Loucy (cell line): ENCODE measurements at regions not wholly inside any gene's neighbourhood (a gene's known extent, or its start where the extent isn't known, plus 50 kb on each side); places are given as distances from the start of the nearest gene placed in this dataset.
A peak's percentile ranks its signal among the peaks of the same experiment; 100 is the strongest.

Source experiments
- H2AFZ ChIP-seq: fragments of 200-600 bp; sonication (generic); 2 replicates; pipeline ENCODE4 v1.6.0; 2016; ENCODE audit warnings: antibody characterized with exemption, mild to moderate bottlenecking, low read length, moderate library complexity
- H3F3A ChIP-seq: fragments of 200-600 bp; 2 replicates; pipeline ENCODE4 v1.6.0; 2016; ENCODE audit warnings: antibody characterized with exemption, low read depth, mild to moderate bottlenecking
- H3K27me3 ChIP-seq: fragments of 200-600 bp; sonication (generic); 2 replicates; pipeline ENCODE4 v1.6.1; 2014; ENCODE audit warnings: low read length, mild to moderate bottlenecking; ENCODE audit not compliant: insufficient read depth, poor library complexity, severe bottlenecking
- H3K36me3 ChIP-seq: fragments of 200-600 bp; sonication (generic); 2 replicates; pipeline ENCODE4 v1.6.1; 2016; ENCODE audit warnings: low read length; ENCODE audit not compliant: insufficient read depth
- H3K4me1 ChIP-seq: fragments of 200-600 bp; sonication (generic); 2 replicates; pipeline ENCODE4 v1.5.1; 2014; ENCODE audit warnings: low read length, mild to moderate bottlenecking; ENCODE audit not compliant: insufficient read depth, poor library complexity, severe bottlenecking
- H3K4me2 ChIP-seq: fragments of 200-600 bp; sonication (generic); 2 replicates; pipeline ENCODE4 v1.6.0; 2014; ENCODE audit warnings: antibody characterized with exemption, low read length, low read depth, mild to moderate bottlenecking; ENCODE audit not compliant: poor library complexity, severe bottlenecking
- H3K4me3 ChIP-seq: fragments of 200-600 bp; sonication (generic); 2 replicates; pipeline ENCODE4 v1.5.1; 2014; ENCODE audit warnings: low read length, mild to moderate bottlenecking, mixed read lengths; ENCODE audit not compliant: poor library complexity, severe bottlenecking
- H3K79me2 ChIP-seq: fragments of 200-600 bp; sonication (generic); 2 replicates; pipeline ENCODE4 v1.6.1; 2014; ENCODE audit warnings: low read length; ENCODE audit not compliant: insufficient read depth
- H3K9ac ChIP-seq: fragments of 200-600 bp; sonication (generic); 2 replicates; pipeline ENCODE4 v1.6.0; 2014; ENCODE audit warnings: mild to moderate bottlenecking, low read depth, low read length, moderate library complexity; ENCODE audit not compliant: poor library complexity, severe bottlenecking
- H3K9me2 ChIP-seq: fragments of 200-600 bp; sonication (generic); replicated peaks from 2 replicates; pipeline ENCODE4 v1.6.1; 2016; ENCODE audit warnings: low read depth, low read length, mixed read lengths
- H3K9me3 ChIP-seq: fragments of 200-600 bp; sonication (generic); 2 replicates; pipeline ENCODE4 v1.6.1; 2014; ENCODE audit warnings: mild to moderate bottlenecking, antibody characterized with exemption, low read length, low read depth; ENCODE audit not compliant: insufficient read depth
- H4K20me1 ChIP-seq: fragments of 200-600 bp; sonication (generic); 2 replicates; pipeline ENCODE4 v1.6.0; 2014; ENCODE audit warnings: antibody characterized with exemption, low read length, mild to moderate bottlenecking; ENCODE audit not compliant: insufficient read depth, poor library complexity, severe bottlenecking
- EZH2phosphoT487 ChIP-seq: fragments of 200-600 bp; IDR thresholded peaks from 2 replicates; pipeline ENCODE4 v1.6.1; 2018; ENCODE audit warnings: antibody characterized with exemption, mild to moderate bottlenecking, moderate library complexity, borderline replicate concordance
- TF ChIP-seq, protein P1 (sequence below): fragments of 200-600 bp; sonication (generic); conservative IDR thresholded peaks from 2 replicates; pipeline ENCODE4 v1.5.1; 2014; ENCODE audit warnings: mild to moderate bottlenecking, antibody characterized with exemption, low read length

DNA sequence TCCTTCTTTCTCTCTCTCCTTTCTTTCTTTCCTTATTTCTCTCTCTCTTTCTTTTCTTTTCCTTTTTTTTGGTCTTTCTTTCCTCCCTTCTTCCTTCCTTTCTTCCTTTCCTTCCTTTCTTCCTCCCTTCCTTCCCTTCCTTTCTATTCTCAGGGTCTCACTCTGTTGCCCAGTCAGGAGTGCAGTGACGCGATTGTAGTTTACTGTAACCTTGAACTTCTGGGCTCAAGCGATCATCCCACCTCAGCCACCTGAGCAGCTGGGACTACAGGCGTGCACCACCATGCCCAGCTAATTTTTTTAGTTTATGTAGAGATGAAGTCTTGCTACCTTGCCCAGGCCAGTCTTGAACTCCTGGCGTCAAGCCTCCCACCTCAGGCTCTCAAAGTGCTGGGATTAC is 83.8 kb upstream of the PPM1B start:
- Histone ChIP-seq H2AFZ (no peak overlapping the region), H3K36me3 (no peaks in the 10 kb centered on the region), H3K4me3 (no peak overlapping the region), H3K9ac (no peak overlapping the region), H3F3A (no peaks in the 10 kb centered on the region), H3K9me2 (no peaks in the 10 kb centered on the region), H3K4me1 (peaks cover 26% of the 10 kb centered on the region), H3K79me2 (no peaks in the 10 kb centered on the region), H3K27me3 (no peaks in the 10 kb centered on the region), H3K4me2 (no peak overlapping the region), H3K9me3 (no peaks in the 10 kb centered on the region), H4K20me1 (no peaks in the 10 kb centered on the region)
- no peak for TF ChIP-seq EZH2phosphoT487
- TF ChIP-seq, protein P1, sequence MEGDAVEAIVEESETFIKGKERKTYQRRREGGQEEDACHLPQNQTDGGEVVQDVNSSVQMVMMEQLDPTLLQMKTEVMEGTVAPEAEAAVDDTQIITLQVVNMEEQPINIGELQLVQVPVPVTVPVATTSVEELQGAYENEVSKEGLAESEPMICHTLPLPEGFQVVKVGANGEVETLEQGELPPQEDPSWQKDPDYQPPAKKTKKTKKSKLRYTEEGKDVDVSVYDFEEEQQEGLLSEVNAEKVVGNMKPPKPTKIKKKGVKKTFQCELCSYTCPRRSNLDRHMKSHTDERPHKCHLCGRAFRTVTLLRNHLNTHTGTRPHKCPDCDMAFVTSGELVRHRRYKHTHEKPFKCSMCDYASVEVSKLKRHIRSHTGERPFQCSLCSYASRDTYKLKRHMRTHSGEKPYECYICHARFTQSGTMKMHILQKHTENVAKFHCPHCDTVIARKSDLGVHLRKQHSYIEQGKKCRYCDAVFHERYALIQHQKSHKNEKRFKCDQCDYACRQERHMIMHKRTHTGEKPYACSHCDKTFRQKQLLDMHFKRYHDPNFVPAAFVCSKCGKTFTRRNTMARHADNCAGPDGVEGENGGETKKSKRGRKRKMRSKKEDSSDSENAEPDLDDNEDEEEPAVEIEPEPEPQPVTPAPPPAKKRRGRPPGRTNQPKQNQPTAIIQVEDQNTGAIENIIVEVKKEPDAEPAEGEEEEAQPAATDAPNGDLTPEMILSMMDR = no peak

DNA sequence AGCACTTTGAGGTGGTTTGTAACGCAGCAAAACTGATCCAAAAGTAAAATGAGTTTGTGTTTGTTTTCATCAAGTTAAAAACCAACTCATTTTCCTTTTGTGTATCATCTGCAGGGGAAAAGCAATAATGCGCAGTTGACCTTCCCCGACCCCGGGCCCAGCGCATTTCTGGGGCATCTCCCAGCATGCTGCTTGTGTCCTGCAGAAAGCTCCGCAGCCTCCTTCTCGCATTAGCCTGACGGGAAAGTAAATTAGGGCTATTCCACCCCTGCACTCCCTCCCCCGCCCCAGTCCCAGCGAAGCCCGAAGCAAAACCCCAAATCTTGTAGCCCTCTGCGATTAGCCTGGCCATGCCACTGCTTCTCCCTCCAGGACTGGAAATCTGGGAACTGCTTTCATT is 82.0 kb upstream of the PPM1B start:
- no peaks in the 10 kb centered on the region for H3F3A ChIP-seq
- peak overlapping the region; percentile 83; the same call in 1 of the 2 replicates for H2AFZ ChIP-seq
- H3K9ac ChIP-seq = no peak overlapping the region
- no peaks in the 10 kb centered on the region for H3K9me2 ChIP-seq
- no peak for TF ChIP-seq EZH2phosphoT487
- TF ChIP-seq, protein P1 = no peak
- no peaks in the 10 kb centered on the region for H4K20me1 ChIP-seq
- peaks cover 42% of the 10 kb centered on the region for H3K4me1 ChIP-seq
- H3K27me3 ChIP-seq = no peaks in the 10 kb centered on the region
- H3K79me2 ChIP-seq = no peaks in the 10 kb centered on the region
- no peaks in the 10 kb centered on the region for H3K9me3 ChIP-seq
- H3K4me2 ChIP-seq = no peak overlapping the region
- no peak overlapping the region for H3K4me3 ChIP-seq
- H3K36me3 ChIP-seq = no peaks in the 10 kb centered on the region

DNA sequence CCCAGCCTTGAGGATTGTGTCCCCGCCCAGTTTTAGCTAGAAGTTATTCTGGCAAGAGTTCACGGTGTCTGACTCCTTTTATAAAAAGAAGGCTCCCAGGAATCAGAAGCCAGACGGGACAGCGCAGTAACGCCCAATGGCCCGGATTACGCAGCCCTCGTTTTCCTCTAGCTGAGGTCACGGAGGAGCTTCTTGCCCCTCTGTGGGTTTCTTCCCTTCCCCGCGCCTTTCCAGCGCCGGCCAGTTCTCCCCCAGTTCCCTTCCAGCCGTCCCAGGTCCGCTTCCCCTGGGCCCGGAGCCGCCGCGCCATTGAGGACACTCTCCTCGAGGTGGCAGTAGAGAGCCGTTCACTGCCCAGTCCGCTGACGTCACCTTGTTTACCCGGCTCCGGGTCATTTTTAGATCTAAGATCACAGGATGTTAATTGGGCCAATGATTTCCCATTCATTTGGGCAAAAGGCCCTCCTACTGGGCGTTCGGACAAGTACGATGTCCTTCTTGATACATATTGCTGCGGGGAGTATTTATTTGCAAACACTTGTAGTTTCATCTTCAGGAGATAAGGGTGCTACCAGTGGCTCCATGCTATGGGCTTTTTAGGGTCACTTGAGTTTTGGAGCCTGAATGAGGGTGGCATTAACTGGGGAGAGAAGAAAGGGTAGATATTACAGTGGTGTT is 81.5 kb upstream of the PPM1B start:
- Histone ChIP-seq H3K79me2 (no peaks in the 10 kb centered on the region), H4K20me1 (no peaks in the 10 kb centered on the region), H3K9me2 (no peaks in the 10 kb centered on the region), H3K36me3 (no peaks in the 10 kb centered on the region), H3K9me3 (no peaks in the 10 kb centered on the region), H3K4me1 (peaks cover 47% of the 10 kb centered on the region), H3F3A (no peaks in the 10 kb centered on the region), H3K9ac (peak overlapping the region; percentile 67), H2AFZ (peak overlapping the region; percentile 83), H3K27me3 (no peaks in the 10 kb centered on the region), H3K4me3 (peak overlapping the region; percentile 70), H3K4me2 (peak overlapping the region; percentile 71)
- TF ChIP-seq EZH2phosphoT487 = no peak
- TF ChIP-seq, protein P1 = peak; percentile 95
